Gastrocnemius medialis (tissue), 4 donors: ENCODE measurements at regions not wholly inside any gene's neighbourhood (a gene's known extent, or its start where the extent isn't known, plus 50 kb on each side); places are given as distances from the start of the nearest gene placed in this dataset.

Experiments
- POLR2A ChIP-seq, 2 donors: fragments of 450-650 bp; IDR thresholded peaks; one replicate each; pipeline ENCODE4 v1.6.1; 2017; ENCODE audit warnings: antibody characterized with exemption in 2 of 2, mild to moderate bottlenecking in 2 of 2, moderate library complexity in 2 of 2
- TF ChIP-seq, protein P1 (sequence below), 5 experiments: fragments of 450-650 bp in 3 of 5; fragments of 200-600 bp in 2 of 5; sonication (generic) in 2 of 5; IDR thresholded peaks in 4 of 5; conservative IDR thresholded peaks in 1 of 5; 1 replicate in 4 of 5; 2 replicates in 1 of 5; pipeline ENCODE4 v1.5.1; 2016 to 2019; ENCODE audit warnings: antibody characterized with exemption in 5 of 5, mild to moderate bottlenecking in 3 of 5, moderate library complexity in 3 of 5

- TF ChIP-seq, protein P1, sequence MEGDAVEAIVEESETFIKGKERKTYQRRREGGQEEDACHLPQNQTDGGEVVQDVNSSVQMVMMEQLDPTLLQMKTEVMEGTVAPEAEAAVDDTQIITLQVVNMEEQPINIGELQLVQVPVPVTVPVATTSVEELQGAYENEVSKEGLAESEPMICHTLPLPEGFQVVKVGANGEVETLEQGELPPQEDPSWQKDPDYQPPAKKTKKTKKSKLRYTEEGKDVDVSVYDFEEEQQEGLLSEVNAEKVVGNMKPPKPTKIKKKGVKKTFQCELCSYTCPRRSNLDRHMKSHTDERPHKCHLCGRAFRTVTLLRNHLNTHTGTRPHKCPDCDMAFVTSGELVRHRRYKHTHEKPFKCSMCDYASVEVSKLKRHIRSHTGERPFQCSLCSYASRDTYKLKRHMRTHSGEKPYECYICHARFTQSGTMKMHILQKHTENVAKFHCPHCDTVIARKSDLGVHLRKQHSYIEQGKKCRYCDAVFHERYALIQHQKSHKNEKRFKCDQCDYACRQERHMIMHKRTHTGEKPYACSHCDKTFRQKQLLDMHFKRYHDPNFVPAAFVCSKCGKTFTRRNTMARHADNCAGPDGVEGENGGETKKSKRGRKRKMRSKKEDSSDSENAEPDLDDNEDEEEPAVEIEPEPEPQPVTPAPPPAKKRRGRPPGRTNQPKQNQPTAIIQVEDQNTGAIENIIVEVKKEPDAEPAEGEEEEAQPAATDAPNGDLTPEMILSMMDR (IDR thresholded peaks at IDR 0.05 in 4 of 5, conservative IDR thresholded peaks at IDR 0.05 in 1 of 5), result no peak
- TF ChIP-seq POLR2A (IDR thresholded peaks at IDR 0.05), result no peak
Measured at GRCh38 chrX:113539599-113540356, 699.1 kb upstream of the AMOT start.
